Stimulated activated CD4-positive, alpha-beta T cell treated with anti-CD3 and anti-CD28 coated beads, Interleukin-12 subunit alpha, Interleukin-12 subunit beta, amount 100 ng/mL, for 48 hours (primary cell): ENCODE measurements at regions not wholly inside any gene's neighbourhood (a gene's known extent, or its start where the extent isn't known, plus 50 kb on each side); places are given as distances from the start of the nearest gene placed in this dataset.

Experiments
- DNase-seq, 3 donors: peaks; one replicate each; pipeline ENCODE4 v3.0.0-alpha.2; 2020; ENCODE audit warnings: low read depth in 2 of 3, low spot score in 1 of 3

DNA sequence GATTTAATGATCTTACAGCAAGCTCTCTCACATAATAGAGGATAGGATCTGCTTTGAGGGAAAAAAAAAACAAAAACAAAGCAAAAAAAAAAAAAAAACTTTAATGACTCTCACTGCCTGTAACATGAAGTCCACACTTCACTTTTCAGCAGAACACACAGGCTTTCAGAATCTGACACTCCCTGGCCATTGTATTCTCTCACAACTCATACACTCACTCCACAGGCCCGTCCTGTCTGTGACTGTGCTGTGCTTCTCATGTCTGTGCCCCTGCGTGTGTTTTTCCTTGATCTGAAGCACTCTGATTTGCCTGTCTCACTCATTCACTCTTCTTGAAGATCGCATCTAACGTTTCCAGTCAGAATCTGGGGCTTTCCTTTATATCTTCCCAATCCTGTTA, 460.8 kb downstream of the TMA16 start:
- DNase-seq = no peak

DNA sequence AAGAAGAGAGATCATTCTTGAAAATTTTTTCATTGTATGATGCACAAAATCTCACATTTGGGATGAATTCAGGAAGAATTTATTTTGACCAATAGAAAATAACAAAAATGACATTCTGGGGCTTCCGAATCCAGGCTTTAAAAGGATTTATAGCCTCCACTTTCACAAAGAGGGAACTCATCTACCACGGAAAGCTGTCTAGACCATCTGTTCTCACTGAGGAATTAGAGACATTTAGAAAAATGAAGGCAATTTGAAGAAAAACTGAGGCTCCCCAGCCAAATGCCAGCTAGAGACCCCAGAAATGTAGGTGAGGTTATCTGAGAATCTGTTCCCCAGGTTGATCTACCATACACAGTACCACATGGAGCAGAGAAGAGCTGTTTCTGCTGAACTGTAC, 464.3 kb downstream of the TMA16 start:
- no peak for DNase-seq

DNA sequence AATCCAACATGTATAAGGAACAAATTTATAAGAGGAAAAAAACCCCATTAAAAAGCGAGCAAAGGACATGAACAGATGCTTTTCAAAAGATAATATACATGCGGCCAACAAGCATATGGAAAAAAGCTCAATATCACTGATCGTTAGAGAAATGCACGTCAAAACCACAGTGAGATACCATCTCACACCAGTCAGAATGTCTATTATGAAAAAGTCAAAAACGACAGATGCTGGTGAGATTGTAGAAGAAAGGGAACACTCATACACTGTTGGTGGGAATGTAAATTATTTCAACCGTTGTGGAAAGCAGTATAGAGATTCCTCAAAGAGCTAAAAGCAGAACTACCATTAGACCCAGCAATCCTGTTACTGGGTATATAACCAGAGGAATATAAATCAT, 465.4 kb downstream of the TMA16 start:
- DNase-seq = no peak

DNA sequence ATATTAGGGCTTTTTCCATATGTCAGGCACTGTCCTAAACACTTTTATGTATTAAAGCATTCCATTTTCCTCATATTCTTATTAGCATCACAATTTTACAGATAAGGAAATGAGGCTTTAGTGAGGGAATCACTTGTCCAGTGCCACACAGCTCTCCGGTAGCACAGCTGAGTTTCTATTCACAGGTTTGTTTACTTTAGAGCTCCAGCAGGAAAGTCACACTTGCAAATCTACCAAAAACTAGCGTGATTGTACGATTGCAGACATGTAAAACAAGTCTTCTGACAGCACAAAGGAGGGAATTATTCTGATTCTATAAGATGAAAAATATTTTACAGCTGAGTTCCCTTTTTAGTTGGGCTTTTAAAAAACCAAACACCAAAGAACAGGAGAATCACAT, 472.1 kb downstream of the TMA16 start:
- DNase-seq = no peak

DNA sequence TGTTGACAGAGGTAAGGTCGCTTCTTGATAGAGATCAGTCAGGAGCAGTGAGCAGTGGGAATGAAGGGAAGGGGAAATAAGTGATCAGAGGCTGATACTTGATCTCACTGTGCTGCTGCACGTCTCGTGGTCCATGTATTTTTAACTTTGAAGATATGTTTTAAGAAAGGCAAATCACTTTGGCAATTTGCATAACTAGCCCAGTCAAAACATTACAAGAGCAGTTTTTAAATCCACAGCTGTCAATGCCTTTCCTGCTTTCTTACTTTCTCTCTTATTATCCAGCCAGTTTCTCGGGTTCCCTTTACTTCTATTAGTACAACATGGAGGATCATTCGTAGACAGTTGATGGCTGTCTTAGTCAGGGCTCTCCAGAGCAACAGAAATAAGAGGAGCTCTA, 472.8 kb downstream of the TMA16 start:
- no peak for DNase-seq

GRCh38 chr4:163967710-163968109, 473.2 kb downstream of the TMA16 start:
- no peak for DNase-seq

GRCh38 chr4:163969291-163969690, 474.8 kb downstream of the TMA16 start:
- no peak for DNase-seq

GRCh38 chr4:163976588-163976987, 482.1 kb downstream of the TMA16 start:
- no peak for DNase-seq

DNA sequence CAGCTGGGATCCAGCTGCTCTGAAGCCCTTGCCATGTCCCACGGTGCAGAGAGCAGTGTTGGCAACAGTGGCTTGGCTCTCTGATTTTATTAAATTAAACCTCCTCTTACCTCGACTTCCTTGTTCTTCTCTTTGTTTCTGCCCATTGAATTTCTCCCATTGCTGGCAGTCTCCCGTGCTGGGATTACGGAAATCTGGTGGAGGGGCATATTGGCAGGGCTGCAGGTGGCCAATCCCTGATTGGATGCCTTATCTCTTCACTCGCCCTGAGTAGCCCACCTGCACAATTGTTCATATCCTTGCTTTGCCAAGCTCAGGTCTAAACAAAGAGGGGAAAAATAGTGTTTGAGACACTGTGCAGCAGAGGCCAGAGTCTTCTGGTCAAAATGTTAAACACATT, 493.9 kb downstream of the TMA16 start:
- DNase-seq = no peak

DNA sequence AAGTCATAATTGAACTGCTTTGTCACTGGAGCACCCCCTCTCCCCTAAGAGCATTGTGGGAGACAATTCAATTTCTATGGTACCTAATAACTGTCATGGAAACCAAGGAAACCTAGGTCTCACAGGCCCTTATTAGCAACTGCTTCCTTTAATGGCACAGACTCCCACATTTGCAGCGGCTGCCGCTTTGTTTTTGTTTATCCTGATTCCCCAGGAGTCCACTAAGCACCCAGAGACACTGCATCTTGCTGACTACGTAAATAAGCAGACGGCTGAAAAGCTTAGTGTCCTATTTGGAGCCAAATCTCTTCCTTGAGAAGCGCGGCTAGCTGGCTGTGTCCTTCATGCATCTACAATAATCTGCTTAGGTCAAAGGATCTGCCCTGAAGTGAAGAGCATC, 494.4 kb downstream of the TMA16 start:
- DNase-seq = no peak

DNA sequence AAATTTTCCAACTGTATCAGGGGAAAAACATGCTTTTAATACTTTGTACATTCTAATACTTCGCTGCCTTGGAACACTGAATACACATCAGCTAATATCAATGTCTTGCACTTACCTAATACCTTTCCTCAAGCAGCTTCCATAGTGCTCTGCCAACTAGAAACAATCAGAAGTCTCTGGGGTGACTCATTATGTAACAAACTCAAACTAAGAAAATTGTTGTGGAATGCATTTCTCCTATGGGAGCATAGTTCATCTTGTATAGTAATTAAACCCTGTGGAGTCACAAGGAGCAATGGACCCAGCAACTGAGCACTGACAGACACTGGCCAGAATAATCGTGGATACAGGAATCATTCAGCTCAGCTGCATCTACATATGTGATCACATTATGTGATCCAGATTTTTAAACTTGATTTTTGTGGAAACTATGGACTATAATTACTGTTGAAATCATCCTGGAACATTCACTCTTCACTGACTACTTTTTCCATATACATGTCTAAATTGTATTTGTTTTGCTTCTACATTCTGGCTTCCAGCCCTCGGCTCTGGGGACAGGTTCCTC, 496.9 kb downstream of the TMA16 start:
- no peak for DNase-seq

DNA sequence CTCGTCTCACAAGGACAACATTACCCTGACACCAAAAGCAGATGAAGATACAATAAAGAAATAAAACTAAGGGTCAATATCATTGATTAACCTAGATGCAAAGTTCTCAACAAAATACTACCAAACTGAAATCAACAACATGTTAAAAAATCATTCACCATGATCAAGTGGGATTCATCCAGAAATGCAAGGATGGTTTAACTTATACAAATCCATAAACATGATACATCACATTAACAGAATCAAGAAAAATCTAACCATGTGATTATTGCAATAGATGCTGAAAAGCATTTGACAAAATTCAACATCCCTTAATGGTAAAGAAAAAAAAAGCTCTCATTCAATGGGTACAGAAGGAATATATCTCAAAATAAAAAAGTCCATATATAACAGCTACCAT, 514.9 kb downstream of the TMA16 start:
- no peak for DNase-seq

DNA sequence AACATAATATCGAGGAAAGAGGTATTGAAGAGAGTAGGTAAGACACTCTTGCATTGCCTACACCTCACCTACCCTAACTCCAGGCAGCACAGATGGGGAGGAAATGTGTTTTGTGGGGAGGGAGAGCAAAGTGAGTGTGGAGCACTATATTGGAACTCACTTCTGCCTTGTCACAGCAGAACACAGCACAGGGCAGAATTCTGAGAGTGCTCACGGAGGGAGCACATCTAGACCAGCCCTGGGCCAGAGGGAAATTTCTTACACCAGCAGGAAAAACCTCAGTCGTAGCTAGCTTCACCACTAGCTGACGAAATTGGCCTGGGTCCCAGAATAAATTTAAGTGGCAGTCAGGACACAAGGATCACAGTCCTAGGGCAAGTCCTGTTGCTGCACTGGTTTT, 517.3 kb downstream of the TMA16 start:
- no peak for DNase-seq

DNA sequence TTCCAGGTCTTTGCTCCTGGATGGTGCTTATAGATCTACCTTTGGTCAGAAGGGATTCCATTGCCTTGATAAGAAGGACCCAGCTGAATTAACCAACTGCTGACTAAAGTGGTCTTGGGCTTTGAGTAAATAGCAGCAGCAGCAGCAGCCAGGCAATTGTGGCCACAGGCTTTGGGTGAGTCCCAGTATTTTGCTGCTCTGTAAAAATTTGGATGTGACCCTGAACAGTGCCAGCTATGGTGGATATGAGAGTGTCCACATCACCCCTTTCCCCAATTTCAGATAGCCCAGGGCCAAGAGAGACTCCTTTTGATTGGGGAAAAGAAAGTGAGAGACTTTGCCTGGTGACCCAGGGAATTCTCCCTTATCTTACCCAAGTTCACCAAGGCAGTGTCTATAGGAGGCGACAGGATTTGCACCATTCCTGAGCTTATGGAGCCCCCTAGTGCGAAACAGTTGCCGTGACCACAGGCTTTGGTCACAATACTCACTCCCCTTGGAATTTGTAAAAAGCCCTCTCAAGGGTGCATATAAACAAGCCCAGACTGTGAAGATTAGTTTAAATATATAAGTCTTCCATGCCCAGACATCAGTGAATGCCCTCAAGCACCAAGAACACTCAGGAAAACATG, 518.0 kb downstream of the TMA16 start:
- DNase-seq = no peak

- no peak for DNase-seq
Observed at GRCh38 chr4:164021947-164022346, 527.5 kb downstream of the TMA16 start.

DNA sequence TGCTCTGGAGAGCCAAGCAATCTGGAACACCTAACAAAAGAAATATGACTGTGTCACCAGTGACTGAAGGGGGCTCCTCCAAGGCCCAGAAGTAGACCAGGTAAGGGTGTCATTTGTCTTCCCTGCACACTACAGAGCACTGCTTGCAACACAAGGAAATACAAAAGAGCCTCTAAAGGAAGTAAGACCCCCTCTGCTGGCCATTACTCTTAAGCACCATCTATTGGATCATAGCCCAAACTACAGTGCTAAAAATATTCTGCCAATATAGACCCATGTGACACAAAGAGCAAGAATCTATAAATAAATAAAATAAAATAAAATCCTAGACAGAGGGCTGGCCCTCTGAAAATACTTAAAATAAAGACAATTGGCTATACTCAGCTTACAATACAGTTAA, 528.7 kb downstream of the TMA16 start:
- DNase-seq = no peak

DNA sequence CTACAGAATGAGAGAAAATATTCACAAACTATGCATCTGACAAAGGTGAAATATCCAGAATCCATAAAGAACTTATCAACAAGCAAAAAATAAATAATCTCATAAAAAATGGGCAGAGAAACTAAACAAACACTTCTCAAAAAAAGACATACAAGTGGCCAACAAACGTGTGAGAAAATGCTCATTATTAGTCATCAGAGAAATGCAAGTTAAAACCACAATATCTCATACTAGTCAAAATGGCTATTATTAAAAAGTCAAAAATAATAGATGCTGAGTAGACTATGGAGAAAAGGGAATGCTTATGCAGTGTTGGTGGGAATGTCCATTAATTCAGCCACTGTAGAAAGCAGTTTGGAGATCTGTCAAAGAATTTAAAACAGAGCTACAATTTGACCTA, 533.3 kb downstream of the TMA16 start:
- DNase-seq = no peak

GRCh38 chr4:164039482-164039881, 545.0 kb downstream of the TMA16 start:
- DNase-seq = no peak

DNA sequence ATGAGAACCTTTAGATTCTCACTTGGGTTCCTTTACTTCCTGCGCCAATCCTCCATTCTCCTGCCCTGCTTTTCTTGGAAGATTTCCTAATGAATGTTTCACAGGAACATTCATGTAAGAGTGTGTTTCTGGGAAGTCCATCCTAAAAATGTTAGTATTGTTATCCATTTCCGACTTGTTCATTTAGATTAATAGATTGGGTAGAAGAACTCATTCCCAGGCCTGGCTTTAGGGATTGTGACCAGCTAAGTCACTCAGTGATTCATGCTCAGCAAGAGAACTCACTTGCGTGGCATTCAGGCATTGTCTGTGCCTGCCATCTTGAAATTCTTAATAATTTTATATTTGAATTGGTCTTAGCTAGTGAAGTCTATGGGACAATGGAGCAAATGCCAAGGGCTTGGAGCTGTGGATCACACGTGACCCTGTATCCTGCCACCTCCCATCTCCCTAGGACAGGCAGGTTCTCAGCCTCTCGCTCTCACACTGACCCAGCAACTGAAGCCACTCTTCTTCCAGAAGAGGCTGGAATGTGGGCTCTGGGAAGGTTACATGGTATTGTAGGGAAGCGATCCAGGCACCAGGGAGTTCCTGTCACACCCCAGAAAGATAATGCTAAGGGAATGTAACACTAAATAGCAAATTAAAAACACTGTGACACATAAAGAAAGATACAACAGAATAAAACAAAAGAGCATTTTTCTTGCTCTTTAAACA, 562.1 kb downstream of the TMA16 start:
- no peak for DNase-seq

DNA sequence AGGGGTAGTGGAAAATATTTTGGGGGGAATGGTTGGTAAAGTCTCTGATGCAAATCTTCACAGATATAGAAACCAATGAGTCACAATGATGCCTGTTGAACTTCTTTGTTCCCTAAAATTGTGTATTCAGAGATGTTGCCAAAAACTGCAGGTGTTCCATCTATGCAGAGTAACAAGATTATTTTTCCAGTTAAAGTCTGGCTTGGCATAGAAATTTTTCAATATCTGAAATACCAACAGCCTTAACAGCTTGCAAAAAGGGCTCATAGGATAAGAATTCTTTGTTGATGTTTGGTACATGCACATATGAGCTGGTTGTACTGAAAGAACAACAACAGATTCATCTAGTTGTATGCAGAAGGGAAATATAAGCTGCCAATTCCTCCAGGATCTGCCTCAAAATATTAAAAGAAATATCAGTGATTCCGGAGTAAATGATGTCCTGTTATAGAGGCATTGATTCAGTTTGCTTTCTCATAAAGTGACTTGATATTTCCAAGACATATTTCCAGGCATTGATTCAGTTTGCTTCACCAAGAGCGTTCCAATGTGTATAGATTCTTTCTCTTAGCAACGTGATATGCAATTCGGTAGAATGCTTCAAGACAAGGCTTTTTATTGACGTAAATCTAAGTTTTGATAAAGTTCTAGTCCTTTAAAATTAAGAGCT, 564.4 kb downstream of the TMA16 start:
- no peak for DNase-seq

GRCh38 chr4:164060456-164060855, 566.0 kb downstream of the TMA16 start:
- DNase-seq = no peak

DNA sequence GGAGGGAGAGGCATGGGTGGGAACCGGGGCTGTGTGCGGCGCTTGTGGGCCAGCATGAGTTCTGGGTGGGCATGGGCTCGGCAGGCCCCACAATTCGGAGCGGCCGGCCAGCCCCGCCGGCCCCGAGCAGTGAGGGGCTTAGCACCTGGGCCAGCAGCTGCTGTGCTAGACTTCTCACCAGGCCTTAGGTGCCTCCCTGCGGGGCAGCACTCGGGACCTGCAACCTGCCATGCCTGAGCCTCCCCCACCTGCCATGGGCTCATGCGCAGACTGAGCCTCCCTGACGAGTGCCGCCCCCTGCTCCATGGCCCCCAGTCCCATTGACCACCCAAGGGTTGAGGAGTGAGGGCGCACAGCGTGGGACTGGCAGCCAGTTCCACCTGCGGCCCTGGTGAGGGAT, 573.9 kb downstream of the TMA16 start:
- DNase-seq = no peak
